HK-2 (cell line): ENCODE measurements at regions not wholly inside any gene's neighbourhood (a gene's known extent, or its start where the extent isn't known, plus 50 kb on each side); places are given as distances from the start of the nearest gene placed in this dataset.
"Not testable (repeated sequence)": the region's sequence is repeated elsewhere in the genome, so short reads cannot be mapped to it uniquely, and the experiment has no call there.

ENCODE experiments used
- DNase-seq: peaks from one replicate; pipeline ENCODE4 v3.0.0-alpha.2; 2018; ENCODE audit not compliant: unreplicated experiment

GRCh38 chr13:65597839-65598818, 1632.0 kb downstream of the PCDH9 start:
- no peak for DNase-seq

- DNase-seq, result no peak
These were observed 1634.2 kb downstream of the PCDH9 start for GRCh38 chr13:65595916-65596315.

- no peak for DNase-seq
These were observed 1635.8 kb downstream of the PCDH9 start for GRCh38 chr13:65594298-65594781.

GRCh38 chr13:65593298-65593874, 1636.8 kb downstream of the PCDH9 start:
- DNase-seq, result no peak

- no peak for DNase-seq
These were observed 1637.4 kb downstream of the PCDH9 start for GRCh38 chr13:65592731-65593130.

GRCh38 chr13:65585346-65585745, 1644.8 kb downstream of the PCDH9 start:
- no peak for DNase-seq

- no peak for DNase-seq
These were observed 1646.0 kb downstream of the PCDH9 start for GRCh38 chr13:65584126-65584525.

- DNase-seq, result no peak
These were observed 1648.0 kb downstream of the PCDH9 start for GRCh38 chr13:65582160-65582559.

- not testable (repeated sequence) for DNase-seq
These were observed 1665.6 kb downstream of the PCDH9 start for GRCh38 chr13:65564561-65564960.

GRCh38 chr13:65562305-65562704, 1667.8 kb downstream of the PCDH9 start:
- no peak for DNase-seq

- no peak for DNase-seq
These were observed 1669.2 kb downstream of the PCDH9 start for GRCh38 chr13:65560936-65561335.

GRCh38 chr13:65555962-65556361, 1674.2 kb downstream of the PCDH9 start:
- DNase-seq, result no peak

GRCh38 chr13:65553096-65553727, 1676.9 kb downstream of the PCDH9 start:
- DNase-seq, result no peak

GRCh38 chr13:65551208-65551607, 1678.9 kb downstream of the PCDH9 start:
- DNase-seq, result no peak

GRCh38 chr13:65540175-65540574, 1690.0 kb downstream of the PCDH9 start:
- no peak for DNase-seq

GRCh38 chr13:65535370-65535769, 1694.8 kb downstream of the PCDH9 start:
- DNase-seq, result no peak

GRCh38 chr13:65532231-65532630, 1697.9 kb downstream of the PCDH9 start:
- no peak for DNase-seq

GRCh38 chr13:65530688-65531087, 1699.4 kb downstream of the PCDH9 start:
- DNase-seq, result no peak

- DNase-seq, result no peak
These were observed 1700.6 kb downstream of the PCDH9 start for GRCh38 chr13:65529541-65529940.

- no peak for DNase-seq
These were observed 1721.4 kb downstream of the PCDH9 start for GRCh38 chr13:65508745-65509144.

GRCh38 chr13:65508338-65508737, 1721.8 kb downstream of the PCDH9 start:
- no peak for DNase-seq

- no peak for DNase-seq
These were observed 1724.2 kb downstream of the PCDH9 start for GRCh38 chr13:65505941-65506340.

GRCh38 chr13:65504213-65504612, 1725.9 kb downstream of the PCDH9 start:
- no peak for DNase-seq
